ENCODE measurements at regions not wholly inside any gene's neighbourhood (a gene's known extent, or its start where the extent isn't known, plus 50 kb on each side); places are given as distances from the start of the nearest gene placed in this dataset.

DNA sequence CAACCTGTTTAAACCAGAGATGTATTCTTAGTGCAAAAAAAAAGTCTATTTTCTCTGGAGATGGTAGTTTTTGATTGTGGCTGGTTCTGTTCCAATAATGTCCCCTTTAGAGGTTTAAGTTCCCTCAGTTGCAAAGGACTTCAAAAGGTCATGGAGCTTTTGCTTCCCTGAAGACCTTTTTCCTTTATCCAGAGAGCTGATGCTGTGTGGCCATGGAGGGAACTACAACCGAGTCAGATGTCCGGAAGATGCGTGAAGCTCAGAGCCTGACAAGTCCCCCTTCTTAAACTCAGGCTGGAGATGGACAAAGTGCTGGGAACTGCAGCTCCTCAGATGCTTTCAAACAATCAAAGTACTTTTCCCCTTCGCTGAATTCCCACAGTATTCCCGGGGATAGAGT is 176.1 kb downstream of the TMEM18 start:
- H3F3A ChIP-seq (replicated peaks; ENCODE audit: insufficient read depth) = no peaks in the 10 kb centered on the region
- peaks cover 0 to 23% of the 10 kb centered on the region in 2 experiments; a peak in 2 of 4 replicates for H3K4me1 ChIP-seq (ENCODE audit: control insufficient read depth in 1 of 2, insufficient read depth in 2 of 2, low read depth in 1 of 2, low read length in 1 of 2)
- ChIA-PET POLR2A (no interaction called here), CTCF (interaction anchor here (0.5 to 2.3 kb wide), 8 partner anchors 9 to 135 kb away, joined by 3 to 10 read pairs (median 4); no protein-coding TSS in a partner anchor)
- no peaks in the 10 kb centered on the region for H3K79me2 ChIP-seq (ENCODE audit: insufficient read depth)
- H3K27me3 ChIP-seq (ENCODE audit: insufficient read depth) = no peaks in the 10 kb centered on the region
- no peak for TF ChIP-seq PBX3 (IDR thresholded peaks at IDR 0.05)
- no peak for TF ChIP-seq MXI1 (IDR thresholded peaks at IDR 0.05; ENCODE audit: low read depth, low read length)
- TF ChIP-seq TAF1 (IDR thresholded peaks at IDR 0.05; ENCODE audit: borderline replicate concordance, low read depth, low read length) = no peak
- TF ChIP-seq ELF1 (IDR thresholded peaks at IDR 0.05) = no peak
- no peak for TF ChIP-seq CHD2 (IDR thresholded peaks at IDR 0.05; ENCODE audit: low read length, partially characterized antibody)
- TF ChIP-seq IRF3 (IDR thresholded peaks at IDR 0.05; ENCODE audit: low read depth, low read length) = no peak
- no peak for TF ChIP-seq EZH2phosphoT487 (IDR thresholded peaks at IDR 0.05; ENCODE audit: borderline replicate concordance, low read depth)
- no peak for TF ChIP-seq JUND (IDR thresholded peaks at IDR 0.05)
- TF ChIP-seq EP300 (IDR thresholded peaks at IDR 0.05; ENCODE audit: borderline replicate concordance in 1 of 2, low read depth in 1 of 2, low read length in 1 of 2) = no peak
- no peak for TF ChIP-seq MAX (IDR thresholded peaks at IDR 0.05; ENCODE audit: low read depth)
- no peak for TF ChIP-seq MEF2A (IDR thresholded peaks at IDR 0.05; ENCODE audit: borderline replicate concordance, low read depth)
- no peak for TF ChIP-seq YY1 (IDR thresholded peaks at IDR 0.05; ENCODE audit: low read depth)
- TF ChIP-seq NRF1 (IDR thresholded peaks at IDR 0.05; ENCODE audit: low read depth, low read length) = no peak
- TF ChIP-seq NFIC (IDR thresholded peaks at IDR 0.05; ENCODE audit: borderline replicate concordance) = no peak
- no peak for TF ChIP-seq FOXJ3 (CRISPR knock-in tag; IDR thresholded peaks at IDR 0.05)
- TF ChIP-seq RAD21 (IDR thresholded peaks at IDR 0.05; ENCODE audit: low read length) = no peak
- no peak for TF ChIP-seq USF1 (IDR thresholded peaks at IDR 0.05; ENCODE audit: borderline replicate concordance, low read depth)
- no peak for TF ChIP-seq RFX5 (IDR thresholded peaks at IDR 0.05; ENCODE audit: low read length)
- TF ChIP-seq FOXM1 (IDR thresholded peaks at IDR 0.05; ENCODE audit: low read depth) = no peak
- TF ChIP-seq GABPA (IDR thresholded peaks at IDR 0.05; ENCODE audit: low read depth) = no peak
- H3K4me3 ChIP-seq (ENCODE audit: low read depth in 2 of 2, low read length in 1 of 2) = no peak overlapping the region
- 32% methylated on average over 5 of the region's 5 CpGs for WGBS (ENCODE audit: low lambda C conversion rate)
- no peaks in the 10 kb centered on the region for H4K20me1 ChIP-seq (ENCODE audit: insufficient read depth)
- H3K4me2 ChIP-seq = no peak overlapping the region
- no peaks in the 10 kb centered on the region for H3K9me2 ChIP-seq
- no peak overlapping the region for H3K27ac ChIP-seq (ENCODE audit: low read depth in 2 of 2, low read length in 1 of 2)
- no peaks in the 10 kb centered on the region for H3K9me3 ChIP-seq
- H2AFZ ChIP-seq (ENCODE audit: low read depth) = no peak overlapping the region
- no peak overlapping the region for H3K9ac ChIP-seq
- peak; percentile 59 for DNase-seq
- no peaks in the 10 kb centered on the region for H3K36me3 ChIP-seq (replicated peaks in 1 of 2; ENCODE audit: control insufficient read depth in 1 of 2, insufficient read depth in 2 of 2, low read length in 1 of 2)
